ENCODE measurements at regions not wholly inside any gene's neighbourhood (a gene's known extent, or its start where the extent isn't known, plus 50 kb on each side); places are given as distances from the start of the nearest gene placed in this dataset.

DNA sequence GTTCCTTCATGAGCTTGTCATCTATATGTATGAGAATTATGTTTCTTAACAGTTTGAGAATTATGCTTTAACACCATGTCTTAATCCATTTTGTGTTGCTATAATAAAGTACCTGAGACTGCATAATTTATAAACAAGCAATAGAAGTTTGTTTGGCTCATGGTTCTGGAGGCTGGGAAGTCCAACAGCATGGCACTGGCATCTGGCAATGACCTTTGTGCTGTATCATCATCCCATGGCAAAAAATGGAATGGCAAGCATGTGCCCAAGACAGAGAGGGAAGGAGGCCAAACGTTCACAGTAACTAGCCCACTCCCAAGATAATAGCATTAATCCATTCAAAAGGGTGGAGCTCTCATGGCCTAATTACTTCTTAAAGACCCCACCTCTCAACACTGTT lies 67.6 kb downstream of the MTX3 start:
- Histone ChIP-seq H4K91ac (replicated peaks; ENCODE audit: insufficient read length, low read length) (no peak overlapping the region), H2BK20ac (ENCODE audit: low read length) (no peak overlapping the region), H3K9me3 (ENCODE audit: insufficient read depth in 2 of 2, low read depth in 1 of 2, low read length in 1 of 2) (no peaks in the 10 kb centered on the region), H4K8ac (ENCODE audit: extremely low read depth, insufficient read depth, low read length) (no peak overlapping the region), H3K27me3 (replicated peaks in 1 of 4; ENCODE audit: control insufficient read depth in 3 of 4, extremely low read depth in 1 of 4, insufficient read depth in 3 of 4, low read length in 3 of 4) (no peaks in the 10 kb centered on the region; a peak in 1 of 7 replicates), H3K4ac (replicated peaks; ENCODE audit: insufficient read length, low read depth, low read length) (no peak overlapping the region), H3K79me1 (ENCODE audit: low read depth, low read length) (no peaks in the 10 kb centered on the region), H3K79me2 (ENCODE audit: control insufficient read depth in 1 of 2, insufficient read depth in 2 of 2, low read length in 2 of 2) (no peaks in the 10 kb centered on the region), H3K4me2 (ENCODE audit: insufficient read depth in 1 of 2, low read depth in 2 of 2, low read length in 2 of 2) (no peak overlapping the region), H3K23me2 (ENCODE audit: low read depth, low read length) (no peaks in the 10 kb centered on the region), H3K23ac (ENCODE audit: insufficient read length) (no peak overlapping the region), H3K4me3 (ENCODE audit: extremely low read depth in 1 of 4, insufficient read depth in 2 of 4, low read depth in 3 of 4, low read length in 4 of 4) (no peak overlapping the region), H4K5ac (ENCODE audit: insufficient read length, low read depth, low read length) (no peak overlapping the region), H3K27ac (ENCODE audit: low read depth, low read length) (no peak overlapping the region), H2AFZ (ENCODE audit: low read length) (no peak overlapping the region), H2BK5ac (ENCODE audit: low read depth, low read length) (no peak overlapping the region), H4K20me1 (replicated peaks in 1 of 2; ENCODE audit: control insufficient read depth in 1 of 2, insufficient read depth in 2 of 2, low read length in 2 of 2) (no peaks in the 10 kb centered on the region), H2BK15ac (ENCODE audit: low read length) (no peak overlapping the region), H3K18ac (ENCODE audit: extremely low read depth, low read length) (no peak overlapping the region), H2BK12ac (ENCODE audit: low read depth, low read length) (no peak overlapping the region), H2BK120ac (replicated peaks; ENCODE audit: low read depth, low read length) (no peak overlapping the region), H3K14ac (ENCODE audit: insufficient read length) (no peak overlapping the region), H3K9ac (replicated peaks in 1 of 4; ENCODE audit: extremely low read depth in 1 of 4, low read depth in 3 of 4, low read length in 3 of 4) (no peak overlapping the region), H3K36me3 (ENCODE audit: control insufficient read depth in 2 of 4, insufficient read depth in 4 of 4, low read length in 3 of 4) (no peaks in the 10 kb centered on the region), H2AK5ac (ENCODE audit: low read depth, low read length) (no peak overlapping the region), H3K4me1 (replicated peaks in 1 of 4; ENCODE audit: control insufficient read depth in 3 of 4, insufficient read depth in 4 of 4, low read length in 3 of 4) (no peaks in the 10 kb centered on the region), H3K56ac (replicated peaks; ENCODE audit: insufficient read length, low read depth, low read length) (no peak overlapping the region)
- WGBS, 2 experiments (ENCODE audit: extremely low coverage in 1 of 2, insufficient coverage in 1 of 2, insufficient read length in 1 of 2, insufficient replicate concordance in 2 of 2, low coverage in 1 of 2, low lambda C conversion rate in 2 of 2, missing lambda C conversion rate in 1 of 2): 75% methylated on average over 1 of the region's 1 CpG; no CpG with 5 or more reads in 1 of the 2 experiments
- FAIRE-seq (no peak), DNase-seq (ENCODE audit: low read depth in 1 of 2, low spot score in 2 of 2) (no peak)
- CTCF ChIA-PET (ENCODE audit: partially characterized antibody): interaction anchor here (0.7 to 4.1 kb wide), 7 partner anchors 11 to 168 kb away, joined by 3 to 27 read pairs (median 4); no protein-coding TSS in a partner anchor
- POLR2A ChIA-PET (ENCODE audit: partially characterized antibody): no interaction called here
- TF ChIP-seq CBX8 (IDR thresholded peaks at IDR 0.05; ENCODE audit: borderline replicate concordance, low read depth, low read length): no peak
- no peak for TF ChIP-seq SP2 (IDR thresholded peaks at IDR 0.05; ENCODE audit: low read length)
- TF ChIP-seq RFX5 (IDR thresholded peaks at IDR 0.05; ENCODE audit: borderline replicate concordance, low read depth, low read length): no peak
- TF ChIP-seq, protein P1, sequence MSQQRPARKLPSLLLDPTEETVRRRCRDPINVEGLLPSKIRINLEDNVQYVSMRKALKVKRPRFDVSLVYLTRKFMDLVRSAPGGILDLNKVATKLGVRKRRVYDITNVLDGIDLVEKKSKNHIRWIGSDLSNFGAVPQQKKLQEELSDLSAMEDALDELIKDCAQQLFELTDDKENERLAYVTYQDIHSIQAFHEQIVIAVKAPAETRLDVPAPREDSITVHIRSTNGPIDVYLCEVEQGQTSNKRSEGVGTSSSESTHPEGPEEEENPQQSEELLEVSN (IDR thresholded peaks at IDR 0.05): no peak
- no peak for TF ChIP-seq TCF12 (IDR thresholded peaks at IDR 0.05; ENCODE audit: low read depth, low read length)
- TF ChIP-seq TEAD4 (IDR thresholded peaks at IDR 0.05; ENCODE audit: low read depth, low read length): no peak
- TF ChIP-seq NANOG (IDR thresholded peaks at IDR 0.05; ENCODE audit: insufficient read depth, low read depth, low read length, poor library complexity, severe bottlenecking): no peak
- no peak for TF ChIP-seq SIN3A (conservative IDR thresholded peaks at IDR 0.05 in 1 of 2, IDR thresholded peaks at IDR 0.05 in 1 of 2; ENCODE audit: low read depth in 1 of 2, low read length in 2 of 2)
- TF ChIP-seq, protein P2, sequence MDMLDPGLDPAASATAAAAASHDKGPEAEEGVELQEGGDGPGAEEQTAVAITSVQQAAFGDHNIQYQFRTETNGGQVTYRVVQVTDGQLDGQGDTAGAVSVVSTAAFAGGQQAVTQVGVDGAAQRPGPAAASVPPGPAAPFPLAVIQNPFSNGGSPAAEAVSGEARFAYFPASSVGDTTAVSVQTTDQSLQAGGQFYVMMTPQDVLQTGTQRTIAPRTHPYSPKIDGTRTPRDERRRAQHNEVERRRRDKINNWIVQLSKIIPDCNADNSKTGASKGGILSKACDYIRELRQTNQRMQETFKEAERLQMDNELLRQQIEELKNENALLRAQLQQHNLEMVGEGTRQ (IDR thresholded peaks at IDR 0.05; ENCODE audit: low read length): no peak
- TF ChIP-seq CHD2 (IDR thresholded peaks at IDR 0.05; ENCODE audit: low read length): no peak
